ENCODE measurements at regions not wholly inside any gene's neighbourhood (a gene's known extent, or its start where the extent isn't known, plus 50 kb on each side); places are given as distances from the start of the nearest gene placed in this dataset.
A peak's percentile ranks its signal among the peaks of the same experiment; 100 is the strongest.

GRCh38 chr7:46163246-46163645 lies 242.2 kb upstream of the IGFBP3 start:
- H3K27me3 ChIP-seq (ENCODE audit: insufficient read depth) = no peaks in the 10 kb centered on the region
- Mint-ChIP-seq H3K4me1 (peaks cover 2% of the 10 kb centered on the region), H3K27ac (no peak overlapping the region), H3K4me3 (no peak overlapping the region), H3K9me3 (no peaks in the 10 kb centered on the region), H3K36me3 (ENCODE audit: low read depth) (no peaks in the 10 kb centered on the region), H3K27me3 (ENCODE audit: insufficient read depth, low read depth, poor library complexity) (peaks cover 5% of the 10 kb centered on the region)
- DNase-seq (ENCODE audit: low spot score) = no peak
- H3K4me1 ChIP-seq (ENCODE audit: insufficient read depth) = no peaks in the 10 kb centered on the region
- peaks cover 7% of the 10 kb centered on the region; the same call in 1 of the 2 replicates for H3K9me2 ChIP-seq (ENCODE audit: insufficient read depth)
- H3K27ac ChIP-seq (ENCODE audit: low read depth) = no peak overlapping the region
- H3K4me3 ChIP-seq = no peak overlapping the region
- H4K20me1 ChIP-seq (replicated peaks; ENCODE audit: insufficient read depth) = no peaks in the 10 kb centered on the region
- no peaks in the 10 kb centered on the region for H3K36me3 ChIP-seq (ENCODE audit: insufficient read depth)
- no peak overlapping the region for H3K4me2 ChIP-seq
- no peak for TF ChIP-seq EZH2phosphoT487 (IDR thresholded peaks at IDR 0.05; ENCODE audit: unreplicated experiment)
- TF ChIP-seq STAT1 (IDR thresholded peaks at IDR 0.05; ENCODE audit: unreplicated experiment) = no peak
- TF ChIP-seq REST (IDR thresholded peaks at IDR 0.05; ENCODE audit: unreplicated experiment) = no peak
- TF ChIP-seq CREB1 (CRISPR knock-in tag; IDR thresholded peaks at IDR 0.05; ENCODE audit: low read depth) = no peak
- TF ChIP-seq NANOG (IDR thresholded peaks at IDR 0.05; ENCODE audit: borderline replicate concordance) = no peak
- TF ChIP-seq POLR2AphosphoS5 (IDR thresholded peaks at IDR 0.05; ENCODE audit: low read depth) = no peak
- TF ChIP-seq ZNF114 (CRISPR knock-in tag; IDR thresholded peaks at IDR 0.05) = no peak
- no peak for TF ChIP-seq JUNB (IDR thresholded peaks at IDR 0.05; ENCODE audit: unreplicated experiment)
- TF ChIP-seq CTCF (conservative IDR thresholded peaks at IDR 0.05; ENCODE audit: low read depth in 2 of 2) = no peak
- TF ChIP-seq EZH2 (IDR thresholded peaks at IDR 0.05; ENCODE audit: low read depth, unreplicated experiment) = no peak
- no peak for TF ChIP-seq ZNF462 (CRISPR knock-in tag; IDR thresholded peaks at IDR 0.05)
- no peak for TF ChIP-seq ZNF331 (CRISPR knock-in tag; IDR thresholded peaks at IDR 0.05; ENCODE audit: low read depth)
- no peak for TF ChIP-seq ETS1 (IDR thresholded peaks at IDR 0.05)
- ATAC-seq = no peak
- H3F3A ChIP-seq (replicated peaks; ENCODE audit: low read depth) = no peaks in the 10 kb centered on the region
- H3K79me2 ChIP-seq (replicated peaks; ENCODE audit: insufficient read depth) = no peaks in the 10 kb centered on the region
- peak overlapping the region; percentile 88; the same call in 1 of the 2 replicates for H2AFZ ChIP-seq
